22Rv1 (cell line): ENCODE measurements at regions not wholly inside any gene's neighbourhood (a gene's known extent, or its start where the extent isn't known, plus 50 kb on each side); places are given as distances from the start of the nearest gene placed in this dataset.

Experiments used
- H3K27ac ChIP-seq: fragments of 450-650 bp; 2 replicates; pipeline ENCODE4 v1.5.1; 2017
- ZFX ChIP-seq: fragments of 450-650 bp; IDR thresholded peaks from 2 replicates; pipeline ENCODE4 v1.6.1; 2017; ENCODE audit warnings: antibody characterized with exemption, borderline replicate concordance
- TF ChIP-seq, protein P1 (sequence below): fragments of 450-650 bp; IDR thresholded peaks from 2 replicates; pipeline ENCODE4 v1.5.1; 2017; ENCODE audit warnings: mild to moderate bottlenecking

GRCh38 chr18:25798046-25798445 lies 292.4 kb downstream of the SS18 start:
- TF ChIP-seq, protein P1, sequence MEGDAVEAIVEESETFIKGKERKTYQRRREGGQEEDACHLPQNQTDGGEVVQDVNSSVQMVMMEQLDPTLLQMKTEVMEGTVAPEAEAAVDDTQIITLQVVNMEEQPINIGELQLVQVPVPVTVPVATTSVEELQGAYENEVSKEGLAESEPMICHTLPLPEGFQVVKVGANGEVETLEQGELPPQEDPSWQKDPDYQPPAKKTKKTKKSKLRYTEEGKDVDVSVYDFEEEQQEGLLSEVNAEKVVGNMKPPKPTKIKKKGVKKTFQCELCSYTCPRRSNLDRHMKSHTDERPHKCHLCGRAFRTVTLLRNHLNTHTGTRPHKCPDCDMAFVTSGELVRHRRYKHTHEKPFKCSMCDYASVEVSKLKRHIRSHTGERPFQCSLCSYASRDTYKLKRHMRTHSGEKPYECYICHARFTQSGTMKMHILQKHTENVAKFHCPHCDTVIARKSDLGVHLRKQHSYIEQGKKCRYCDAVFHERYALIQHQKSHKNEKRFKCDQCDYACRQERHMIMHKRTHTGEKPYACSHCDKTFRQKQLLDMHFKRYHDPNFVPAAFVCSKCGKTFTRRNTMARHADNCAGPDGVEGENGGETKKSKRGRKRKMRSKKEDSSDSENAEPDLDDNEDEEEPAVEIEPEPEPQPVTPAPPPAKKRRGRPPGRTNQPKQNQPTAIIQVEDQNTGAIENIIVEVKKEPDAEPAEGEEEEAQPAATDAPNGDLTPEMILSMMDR, result no peak
- TF ChIP-seq ZFX, result no peak
- no peak overlapping the region for H3K27ac ChIP-seq

DNA sequence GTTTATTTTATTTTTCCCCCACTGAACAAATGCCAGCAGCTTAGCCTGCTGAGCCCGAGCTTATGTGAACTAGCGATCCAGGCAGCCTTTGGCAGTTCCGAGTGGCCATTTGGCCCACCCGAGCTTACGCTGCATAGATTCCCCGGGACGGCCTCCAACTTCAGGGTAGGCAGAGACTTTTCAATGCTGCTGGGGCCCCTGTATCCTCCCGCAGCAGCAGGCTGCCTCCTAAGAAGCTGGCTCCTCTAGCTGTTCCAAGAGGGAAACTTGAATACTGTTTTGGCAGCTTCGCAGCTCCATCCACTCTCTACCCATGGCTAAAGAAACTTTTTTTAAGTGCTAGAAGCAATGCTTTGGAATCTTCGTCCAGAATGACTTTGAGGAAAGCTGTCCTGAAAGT lies 295.2 kb downstream of the SS18 start:
- TF ChIP-seq, protein P1, result no peak
- TF ChIP-seq ZFX, result no peak
- H3K27ac ChIP-seq, result no peak overlapping the region

DNA sequence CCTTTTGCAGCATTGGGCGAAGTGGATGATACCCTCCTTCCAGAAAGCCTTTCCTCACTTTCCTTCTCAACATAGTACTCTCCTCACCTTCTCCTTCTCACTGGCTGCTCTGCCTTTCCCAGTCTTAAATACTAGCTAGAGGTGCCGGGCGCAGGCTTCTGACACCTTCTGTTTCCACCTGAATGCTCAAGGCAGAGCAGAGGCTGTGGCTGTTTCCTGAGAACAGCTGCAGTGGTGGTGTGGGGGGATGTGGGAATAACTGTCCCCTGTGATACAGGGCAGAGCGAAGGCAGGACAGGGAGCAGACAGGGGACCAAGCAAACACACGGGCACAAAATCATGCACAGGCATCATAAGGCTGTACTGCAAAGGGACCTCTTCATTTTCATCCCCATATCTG lies 303.1 kb downstream of the SS18 start:
- no peak overlapping the region for H3K27ac ChIP-seq
- TF ChIP-seq ZFX, result no peak
- TF ChIP-seq, protein P1, result no peak

GRCh38 chr18:25786758-25787157 lies 303.7 kb downstream of the SS18 start:
- TF ChIP-seq, protein P1, result no peak
- TF ChIP-seq ZFX, result no peak
- H3K27ac ChIP-seq, result no peak overlapping the region

DNA sequence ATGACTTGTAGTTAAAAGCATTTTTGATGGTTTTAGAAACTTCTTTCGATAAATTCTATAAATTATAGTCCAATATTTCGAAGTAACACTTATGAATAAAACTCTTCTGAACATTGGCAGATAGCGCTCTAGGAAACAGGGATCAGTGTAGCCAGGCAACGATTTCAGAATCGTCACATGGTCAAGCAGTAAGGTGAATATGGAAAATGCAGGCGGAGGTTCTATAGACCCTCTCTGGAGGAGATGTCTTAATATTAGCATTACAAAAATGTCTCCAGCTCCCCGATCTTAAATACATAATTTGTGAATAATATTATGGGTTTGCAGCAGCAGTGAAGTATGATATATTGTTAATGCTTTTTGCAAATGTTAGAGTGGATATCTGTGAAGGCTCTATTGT lies 310.3 kb downstream of the SS18 start:
- no peak overlapping the region for H3K27ac ChIP-seq
- no peak for TF ChIP-seq ZFX
- TF ChIP-seq, protein P1, result no peak

DNA sequence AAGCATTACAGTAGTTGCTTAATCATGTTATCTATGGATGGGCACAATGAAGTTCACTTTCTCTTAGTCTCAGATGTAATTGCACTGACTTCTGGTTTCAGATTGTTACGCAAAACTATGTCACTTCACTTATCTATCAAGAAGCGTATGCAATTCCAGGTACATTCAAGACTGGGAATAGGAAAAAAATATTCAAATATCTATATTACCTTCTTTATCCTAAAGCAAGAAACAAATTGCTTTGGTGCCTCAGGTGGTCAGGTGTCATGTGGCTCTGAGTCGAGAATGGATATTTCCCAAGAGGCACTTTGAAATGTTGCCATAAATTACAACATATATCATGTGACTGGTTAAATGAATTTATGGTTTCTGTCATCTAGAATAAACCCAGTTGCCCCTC lies 318.6 kb downstream of the SS18 start:
- H3K27ac ChIP-seq, result no peak overlapping the region
- TF ChIP-seq, protein P1, result no peak
- no peak for TF ChIP-seq ZFX

DNA sequence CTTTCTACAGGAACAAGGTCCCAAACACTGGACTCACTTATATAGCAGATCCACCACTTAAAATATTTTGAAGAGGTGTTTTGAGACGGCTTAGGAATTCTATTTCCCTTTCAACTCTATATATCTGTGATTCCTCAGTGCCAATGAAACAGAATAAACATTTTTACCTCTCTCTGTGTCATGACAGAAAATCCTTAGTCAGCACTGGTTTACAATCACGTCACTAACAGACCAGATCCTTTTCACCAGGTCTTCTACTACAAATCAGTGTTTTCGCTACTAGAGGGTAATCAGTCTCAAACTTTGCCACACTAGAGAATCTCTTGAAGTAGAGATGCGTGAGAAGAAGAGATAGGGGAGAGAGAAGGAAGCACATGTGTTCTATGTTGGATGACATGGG lies 325.6 kb downstream of the SS18 start:
- H3K27ac ChIP-seq, result no peak overlapping the region
- TF ChIP-seq, protein P1, result no peak
- no peak for TF ChIP-seq ZFX
